Naive thymus-derived CD4-positive, alpha-beta T cell (primary cell): ENCODE measurements at regions not wholly inside any gene's neighbourhood (a gene's known extent, or its start where the extent isn't known, plus 50 kb on each side); places are given as distances from the start of the nearest gene placed in this dataset.

Experiments
- ATAC-seq: fragments of 150-1000 bp; cut with Tn5 transposase; 2 replicates; pipeline ENCODE4 v1.10.0; 2021; ENCODE audit warnings: mild to moderate bottlenecking, moderate library complexity
- CTCF ChIA-PET: fragments of 350-600 bp; sonication (Branson Sonifier 250); formaldehyde crosslinking; loops from one replicate; lab custom pipeline; 2021; ENCODE audit warnings: antibody characterized with exemption; lab: Charles Lee
- POLR2A ChIA-PET: fragments of 350-600 bp; sonication (Branson Sonifier 250); formaldehyde crosslinking; loops from one replicate; lab custom pipeline; 2021; ENCODE audit warnings: antibody characterized with exemption, inconsistent platforms; lab: Charles Lee
- DNase-seq, 9 donors: peaks; one replicate each; pipeline versions ENCODE4 v3.0.0 to v3.0.0-alpha.2; 2020 to 2022; ENCODE audit warnings: mixed read lengths in 1 of 9
- H3K27ac ChIP-seq: one replicate; pipeline ENCODE4 v1.7.0; 2013; ENCODE audit warnings: mild to moderate bottlenecking, low read depth, low read length, moderate library complexity
- H3K27me3 ChIP-seq, 2 donors: one replicate each; pipeline ENCODE4 v1.7.0; 2013; ENCODE audit warnings: low read length in 2 of 2, mild to moderate bottlenecking in 2 of 2, moderate library complexity in 2 of 2; ENCODE audit not compliant: control insufficient read depth in 2 of 2, insufficient read depth in 2 of 2
- H3K36me3 ChIP-seq, 3 experiments: 1 replicate in 2 of 3; 2 replicates in 1 of 3; pipeline ENCODE4 v1.7.0; 2013; ENCODE audit warnings: low read length in 3 of 3, mild to moderate bottlenecking in 3 of 3, moderate library complexity in 1 of 3; ENCODE audit not compliant: insufficient read depth in 3 of 3, control insufficient read depth in 2 of 3
- H3K4me1 ChIP-seq, 2 donors: one replicate each; pipeline ENCODE4 v1.7.0; 2013; ENCODE audit warnings: low read length in 2 of 2, mild to moderate bottlenecking in 2 of 2, moderate library complexity in 1 of 2; ENCODE audit not compliant: control insufficient read depth in 2 of 2, insufficient read depth in 2 of 2
- H3K4me3 ChIP-seq: 2 replicates; pipeline ENCODE4 v1.7.0; 2013; ENCODE audit warnings: mild to moderate bottlenecking, low read length
- H3K9me3 ChIP-seq, 3 experiments: 1 replicate in 2 of 3; 2 replicates in 1 of 3; pipeline ENCODE4 v1.7.0; 2013; ENCODE audit warnings: low read length in 3 of 3; ENCODE audit not compliant: control insufficient read depth in 2 of 3
- H3K27ac Mint-ChIP-seq, 9 donors: one replicate each; pipeline ENCODE4 v1.8.0; 2020 to 2022; ENCODE audit warnings: mixed read lengths in 9 of 9, mild to moderate bottlenecking in 8 of 9, moderate library complexity in 5 of 9, inconsistent platforms in 2 of 9
- H3K27me3 Mint-ChIP-seq, 5 donors: one replicate each; pipeline ENCODE4 v1.8.0; 2021 to 2022; ENCODE audit warnings: mixed read lengths in 5 of 5, mild to moderate bottlenecking in 1 of 5
- H3K36me3 Mint-ChIP-seq, 5 donors: one replicate each; pipeline ENCODE4 v1.8.0; 2020 to 2022; ENCODE audit warnings: mixed read lengths in 5 of 5, mild to moderate bottlenecking in 3 of 5, inconsistent platforms in 1 of 5
- H3K4me1 Mint-ChIP-seq, 7 donors: one replicate each; pipeline ENCODE4 v1.8.0; 2020 to 2022; ENCODE audit warnings: mixed read lengths in 7 of 7, mild to moderate bottlenecking in 3 of 7, inconsistent platforms in 1 of 7
- H3K4me3 Mint-ChIP-seq, 10 donors: one replicate each; pipeline ENCODE4 v1.8.0; 2020 to 2022; ENCODE audit warnings: mild to moderate bottlenecking in 10 of 10, mixed read lengths in 10 of 10, moderate library complexity in 6 of 10, inconsistent platforms in 2 of 10
- H3K9me3 Mint-ChIP-seq, 11 donors: one replicate each; pipeline ENCODE4 v1.8.0; 2020 to 2022; ENCODE audit warnings: mixed read lengths in 11 of 11, mild to moderate bottlenecking in 4 of 11, inconsistent platforms in 1 of 11, moderate library complexity in 1 of 11
- intact Hi-C, 2 donors: fragments of 100-400 bp; cut with micrococcal nuclease; formaldehyde crosslinking; loops; one replicate each; pipeline ENCODE4 v1.15.1; 2023

DNA sequence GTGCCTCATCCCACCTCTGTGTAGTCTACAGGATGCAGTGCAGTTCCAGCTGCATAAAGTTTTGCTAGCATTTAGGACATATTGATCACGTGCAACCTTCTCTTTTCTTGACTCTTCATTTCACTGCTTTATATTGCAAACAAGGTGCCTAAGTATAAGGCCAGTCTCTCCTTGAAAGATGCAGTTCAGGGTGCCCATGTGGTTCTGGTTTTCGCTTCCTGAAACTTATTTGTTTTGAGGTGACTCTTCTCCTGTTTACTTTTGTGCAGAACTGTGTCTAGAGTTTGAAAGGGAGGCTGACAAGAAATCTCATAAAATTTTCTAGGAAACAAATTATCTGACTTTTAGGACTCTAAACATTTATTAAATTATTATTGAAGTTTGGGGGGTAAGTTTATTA, 189.9 kb downstream of the UBE2E3 start:
- Histone ChIP-seq H3K4me3 (no peak overlapping the region), H3K27ac (no peak overlapping the region), H3K27me3 (no peaks in the 10 kb centered on the region), H3K36me3 (no peaks in the 10 kb centered on the region), H3K4me1 (peaks cover 20 to 32% of the 10 kb centered on the region in 2 donors), H3K9me3 (peaks cover 0 to 11% (median 0%) of the 10 kb centered on the region in 3 experiments)
- intact Hi-C loops = loop anchor here (1.0 to 10.0 kb wide), 2 partner anchors 8 to 545 kb away; no protein-coding TSS in a partner anchor
- H3K4me1 Mint-ChIP-seq = peaks cover 17 to 62% (median 43%) of the 10 kb centered on the region in 7 donors
- H3K36me3 Mint-ChIP-seq = peaks cover 13 to 50% (median 21%) of the 10 kb centered on the region in 5 donors
- H3K27ac Mint-ChIP-seq = peak overlapping the region in 7 of 9 donors; percentile 10 to 93 (median 30)
- DNase-seq (no peak), ATAC-seq (no peak)
- H3K9me3 Mint-ChIP-seq = peaks cover 7 to 32% (median 16%) of the 10 kb centered on the region in 11 donors
- ChIA-PET CTCF (no interaction called here), POLR2A (interaction anchor here (0.7 to 1.0 kb wide), 2 partner anchors 18 to 51 kb away, joined by 3 read pairs; no protein-coding TSS in a partner anchor)
- H3K27me3 Mint-ChIP-seq = no peaks in the 10 kb centered on the region
- H3K4me3 Mint-ChIP-seq = peak overlapping the region in 7 of 10 donors; percentile 3 to 60 (median 31)

DNA sequence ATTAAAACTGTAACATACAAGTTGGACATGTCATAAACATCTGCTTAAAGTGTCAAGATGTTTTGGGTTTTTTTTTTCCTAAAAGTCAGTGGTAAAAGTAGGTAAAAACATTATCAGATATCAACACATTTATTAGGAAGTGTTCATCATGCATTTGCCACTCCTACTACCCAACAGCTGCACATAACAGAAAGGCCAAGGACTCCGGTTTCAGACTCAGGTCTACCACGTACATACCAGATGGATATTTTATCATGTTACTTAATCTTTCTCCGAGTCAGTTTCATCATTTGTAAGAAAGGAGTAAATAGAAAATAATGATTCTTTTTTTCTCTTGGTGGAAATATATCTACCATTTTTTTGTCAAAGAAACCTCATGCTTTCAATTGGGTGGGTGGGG, 192.3 kb downstream of the UBE2E3 start:
- ChIA-PET POLR2A (interaction anchor here (1.6 to 1.8 kb wide), 2 partner anchors 11 to 19 kb away, joined by 5 to 8 read pairs; no protein-coding TSS in a partner anchor), CTCF (interaction anchor here (0.6 kb wide), 1 partner anchor 10 kb away, joined by 4 read pairs; no protein-coding TSS in a partner anchor)
- peaks cover 6 to 34% (median 7%) of the 10 kb centered on the region in 5 donors for H3K36me3 Mint-ChIP-seq
- H3K9me3 ChIP-seq = peaks cover 0 to 5% (median 0%) of the 10 kb centered on the region in 3 experiments
- no peaks in the 10 kb centered on the region for H3K27me3 ChIP-seq
- H3K4me3 ChIP-seq = no peak overlapping the region
- peak overlapping the region in 2 of 9 donors; percentile 36 to 78 for H3K27ac Mint-ChIP-seq
- H3K27ac ChIP-seq = no peak overlapping the region
- no peaks in the 10 kb centered on the region for H3K27me3 Mint-ChIP-seq
- DNase-seq (no peak), ATAC-seq (no peak)
- H3K36me3 ChIP-seq = no peaks in the 10 kb centered on the region
- peaks cover 2 to 14% (median 4%) of the 10 kb centered on the region in 11 donors for H3K9me3 Mint-ChIP-seq
- peaks cover 15 to 24% of the 10 kb centered on the region in 2 donors for H3K4me1 ChIP-seq
- H3K4me3 Mint-ChIP-seq = no peak overlapping the region
- H3K4me1 Mint-ChIP-seq = peaks cover 12 to 60% (median 42%) of the 10 kb centered on the region in 7 donors
- intact Hi-C loops = loop anchor here in 1 of 2 donors (10.0 kb wide), 1 partner anchor 542 kb away; no protein-coding TSS in a partner anchor

DNA sequence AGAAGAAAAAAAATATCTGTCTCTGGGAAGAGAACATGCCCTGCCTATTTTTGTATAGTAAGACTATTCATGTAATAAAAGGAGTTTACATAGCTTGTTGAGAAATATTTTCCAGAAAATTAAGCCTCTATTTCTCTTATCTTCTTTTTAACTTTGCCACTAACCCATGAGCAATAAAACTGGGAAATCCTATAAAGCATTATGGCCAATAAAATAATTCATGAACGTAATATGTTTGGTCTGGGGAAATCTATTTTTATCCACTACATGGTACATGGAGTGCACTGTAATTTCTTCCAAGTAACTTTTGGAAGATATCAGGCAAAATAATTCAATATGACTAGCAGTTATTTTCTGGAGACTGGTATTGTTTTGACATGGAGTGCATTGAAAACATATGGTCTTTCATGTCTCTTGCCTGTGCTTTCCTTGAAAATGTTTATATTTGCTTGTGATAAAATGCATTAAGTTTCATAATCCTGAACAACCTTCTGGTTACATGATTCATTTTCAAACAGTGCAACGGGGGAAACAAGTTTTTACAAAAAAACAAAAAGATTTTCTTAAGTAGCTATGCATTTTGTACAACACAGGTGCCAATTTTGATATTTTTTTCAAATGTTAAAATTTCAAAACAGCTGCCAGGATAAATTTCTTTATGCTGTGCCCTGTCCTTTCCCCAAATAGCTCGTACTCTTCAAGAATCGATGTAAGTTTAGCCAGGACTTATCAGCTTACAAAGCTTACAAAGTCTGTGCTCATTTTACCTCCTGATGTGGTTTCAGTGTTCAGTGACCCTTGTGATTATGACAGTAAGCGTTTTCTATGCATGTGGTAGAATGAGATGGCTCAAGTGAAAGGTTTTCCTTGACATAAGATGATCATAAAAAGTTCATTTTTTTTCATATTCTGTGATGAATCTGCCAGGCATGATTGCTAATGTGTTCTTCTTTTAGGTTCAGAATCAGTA, 194.5 kb downstream of the UBE2E3 start:
- Histone ChIP-seq H3K36me3 (no peaks in the 10 kb centered on the region), H3K9me3 (no peaks in the 10 kb centered on the region), H3K27me3 (no peaks in the 10 kb centered on the region), H3K4me3 (no peak overlapping the region), H3K27ac (no peak overlapping the region), H3K4me1 (peaks cover 23 to 33% of the 10 kb centered on the region in 2 donors)
- H3K4me1 Mint-ChIP-seq = peaks cover 14 to 65% (median 54%) of the 10 kb centered on the region in 7 donors
- ChIA-PET POLR2A (interaction anchor here (0.9 to 1.4 kb wide), 2 partner anchors 8 to 13 kb away, joined by 4 read pairs; no protein-coding TSS in a partner anchor), CTCF (no interaction called here)
- peaks cover 0 to 14% (median 2%) of the 10 kb centered on the region in 11 donors for H3K9me3 Mint-ChIP-seq
- intact Hi-C loops = loop anchor here (5.0 to 10.0 kb wide), 4 partner anchors 33 to 540 kb away; no protein-coding TSS in a partner anchor
- H3K36me3 Mint-ChIP-seq = peaks cover 0 to 34% (median 8%) of the 10 kb centered on the region in 5 donors
- H3K27me3 Mint-ChIP-seq = no peaks in the 10 kb centered on the region
- DNase-seq (no peak), ATAC-seq (no peak)
- peak overlapping the region in 6 of 9 donors; percentile 18 to 82 (median 44) for H3K27ac Mint-ChIP-seq
- no peak overlapping the region for H3K4me3 Mint-ChIP-seq

DNA sequence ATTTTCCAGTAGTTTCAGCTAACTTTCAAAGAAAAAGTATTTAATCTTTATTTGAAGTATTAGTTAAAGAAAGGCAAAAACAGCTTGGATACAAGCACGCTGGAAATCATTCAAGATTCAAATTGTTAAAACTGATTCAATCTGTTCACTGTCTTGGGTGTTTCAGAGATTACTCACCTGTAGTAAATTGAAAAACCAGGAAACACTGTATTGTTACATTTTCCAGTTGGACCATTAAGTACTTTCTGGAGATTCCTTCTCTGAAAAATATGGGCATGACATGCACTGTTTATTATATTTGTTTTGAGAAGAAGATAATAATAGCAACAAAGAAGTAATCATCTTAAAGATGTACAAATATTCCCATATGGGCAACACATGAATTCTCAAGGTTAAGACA, 196.1 kb downstream of the UBE2E3 start:
- ChIA-PET CTCF (interaction anchor here (0.7 to 1.1 kb wide), 2 partner anchors 60 to 260 kb away, joined by 3 to 4 read pairs; no protein-coding TSS in a partner anchor), POLR2A (interaction anchor here (0.5 to 0.7 kb wide), 2 partner anchors 14 to 53 kb away, joined by 4 to 5 read pairs; no protein-coding TSS in a partner anchor)
- Histone ChIP-seq H3K27ac (no peak overlapping the region), H3K27me3 (no peaks in the 10 kb centered on the region), H3K4me3 (no peak overlapping the region), H3K9me3 (no peaks in the 10 kb centered on the region), H3K4me1 (peaks cover 15 to 16% of the 10 kb centered on the region in 2 donors), H3K36me3 (no peaks in the 10 kb centered on the region)
- no peak for ATAC-seq
- Mint-ChIP-seq H3K27ac (peak overlapping the region in 2 of 9 donors; percentile 35 to 57), H3K27me3 (no peaks in the 10 kb centered on the region), H3K36me3 (peaks cover 0 to 42% (median 8%) of the 10 kb centered on the region in 5 donors), H3K9me3 (peaks cover 0 to 19% (median 2%) of the 10 kb centered on the region in 11 donors), H3K4me1 (peaks cover 6 to 58% (median 47%) of the 10 kb centered on the region in 7 donors), H3K4me3 (peak overlapping the region in 1 of 10 donors; percentile 4)
- DNase-seq = no peak
- intact Hi-C loops = loop anchor here (5.0 to 10.0 kb wide), 4 partner anchors 34 to 538 kb away; no protein-coding TSS in a partner anchor

DNA sequence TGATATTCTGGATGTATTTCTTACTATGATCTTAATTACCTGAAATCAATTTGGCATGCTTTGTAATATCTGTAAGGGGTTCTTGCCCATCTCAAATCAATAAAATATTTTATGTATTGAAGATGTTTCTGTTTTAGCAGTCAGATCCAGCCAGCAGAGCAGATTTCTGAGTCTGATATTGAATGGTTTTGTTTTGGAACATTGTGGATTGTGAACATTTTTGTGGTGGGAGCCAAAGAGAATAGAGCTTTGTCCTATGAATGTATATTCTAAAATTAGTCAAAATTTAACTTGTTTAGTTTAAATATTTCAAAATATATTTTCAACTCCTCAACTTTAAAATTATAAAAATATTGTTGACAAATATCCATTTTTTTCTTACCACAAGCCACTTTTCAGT, 197.0 kb downstream of the UBE2E3 start:
- Mint-ChIP-seq H3K4me3 (no peak overlapping the region), H3K4me1 (peaks cover 6 to 58% (median 46%) of the 10 kb centered on the region in 7 donors)
- no peaks in the 10 kb centered on the region for H3K27me3 ChIP-seq

DNA sequence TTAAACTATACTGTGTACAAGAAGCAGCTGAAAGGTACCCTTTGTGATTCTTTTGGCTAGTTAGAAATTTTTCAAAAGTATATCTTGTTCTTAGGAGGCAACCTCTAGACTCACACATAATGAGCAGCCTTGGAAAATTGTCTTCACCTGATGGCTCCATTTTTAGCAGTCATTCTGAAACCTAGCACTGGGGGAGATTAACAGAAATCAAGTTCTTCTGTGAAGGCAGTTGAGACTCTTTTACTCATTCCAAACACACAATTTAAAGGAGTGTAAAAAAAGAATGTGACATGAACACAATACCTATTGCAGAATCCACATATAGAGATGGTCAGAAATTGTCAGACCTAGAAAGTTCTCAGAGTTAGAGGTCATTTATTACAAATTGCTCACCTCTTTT, 197.7 kb downstream of the UBE2E3 start:
- H3K27me3 Mint-ChIP-seq = no peaks in the 10 kb centered on the region
- DNase-seq = no peak
- H3K4me3 Mint-ChIP-seq = peak overlapping the region in 2 of 10 donors; percentile 2 to 6
- Histone ChIP-seq H3K27ac (no peak overlapping the region), H3K9me3 (no peaks in the 10 kb centered on the region), H3K36me3 (no peaks in the 10 kb centered on the region), H3K4me3 (no peak overlapping the region), H3K27me3 (no peaks in the 10 kb centered on the region), H3K4me1 (peaks cover 15 to 16% of the 10 kb centered on the region in 2 donors)
- no peak for ATAC-seq
- H3K4me1 Mint-ChIP-seq = peaks cover 6 to 58% (median 43%) of the 10 kb centered on the region in 7 donors
- H3K27ac Mint-ChIP-seq = peak overlapping the region in 8 of 9 donors; percentile 17 to 72 (median 31)
- peaks cover 0 to 17% (median 2%) of the 10 kb centered on the region in 11 donors for H3K9me3 Mint-ChIP-seq
- intact Hi-C loops = loop anchor here (1.0 to 10.0 kb wide), 12 partner anchors 8 to 537 kb away; partner anchors contain the start of gene ITGA4 (in 2 of the 2)
- POLR2A ChIA-PET = interaction anchor here (0.8 to 1.3 kb wide), 4 partner anchors 12 to 284 kb away, joined by 3 to 5 read pairs (median 3); no protein-coding TSS in a partner anchor
- CTCF ChIA-PET = interaction anchor here (0.7 to 2.3 kb wide), 8 partner anchors 32 to 657 kb away, joined by 3 to 8 read pairs (median 4); no protein-coding TSS in a partner anchor
- H3K36me3 Mint-ChIP-seq = peaks cover 0 to 38% (median 8%) of the 10 kb centered on the region in 5 donors

More for the DNA sequence above, 197.0 kb downstream of the UBE2E3 start:
- Histone ChIP-seq H3K9me3 (no peaks in the 10 kb centered on the region), H3K27ac (no peak overlapping the region), H3K4me3 (no peak overlapping the region), H3K36me3 (no peaks in the 10 kb centered on the region), H3K4me1 (peaks cover 15 to 16% of the 10 kb centered on the region in 2 donors)
- CTCF ChIA-PET = interaction anchor here (0.6 to 1.2 kb wide), 3 partner anchors 34 to 73 kb away, joined by 3 read pairs; no protein-coding TSS in a partner anchor
- POLR2A ChIA-PET = no interaction called here
- H3K27ac Mint-ChIP-seq = peak overlapping the region in 4 of 9 donors; percentile 35 to 63 (median 51)
- H3K9me3 Mint-ChIP-seq = peaks cover 0 to 19% (median 2%) of the 10 kb centered on the region in 11 donors
- no peaks in the 10 kb centered on the region for H3K27me3 Mint-ChIP-seq
- peaks cover 0 to 42% (median 8%) of the 10 kb centered on the region in 5 donors for H3K36me3 Mint-ChIP-seq
- ATAC-seq = no peak
- no peak for DNase-seq
- intact Hi-C loops = loop anchor here (5.0 to 10.0 kb wide), 4 partner anchors 35 to 537 kb away; no protein-coding TSS in a partner anchor
